CD4-positive, alpha-beta memory T cell (primary cell): ENCODE measurements at regions not wholly inside any gene's neighbourhood (a gene's known extent, or its start where the extent isn't known, plus 50 kb on each side); places are given as distances from the start of the nearest gene placed in this dataset.

Source experiments
- CTCF ChIA-PET: fragments of 350-600 bp; sonication (Branson Sonifier 250); formaldehyde crosslinking; loops from one replicate; lab custom pipeline; 2021; ENCODE audit warnings: inconsistent platforms; ENCODE audit not compliant: partially characterized antibody; lab: Charles Lee
- POLR2A ChIA-PET: fragments of 350-600 bp; sonication (Branson Sonifier 250); formaldehyde crosslinking; loops from one replicate; lab custom pipeline; 2021; ENCODE audit not compliant: partially characterized antibody; lab: Charles Lee
- DNase-seq, 5 donors: peaks; one replicate each; pipeline versions ENCODE4 v3.0.0 to v3.0.0-alpha.2; 2020 to 2022; ENCODE audit warnings: mixed read lengths in 1 of 5
- H3K27ac ChIP-seq: one replicate; pipeline ENCODE4 v1.7.0; 2013; ENCODE audit warnings: low read depth, low read length
- H3K27me3 ChIP-seq: 2 replicates; pipeline ENCODE4 v1.7.0; 2013; ENCODE audit warnings: mild to moderate bottlenecking, low read length, moderate library complexity; ENCODE audit not compliant: insufficient read depth
- H3K36me3 ChIP-seq: 2 replicates; pipeline ENCODE4 v1.7.0; 2013; ENCODE audit warnings: mild to moderate bottlenecking, low read length, moderate library complexity; ENCODE audit not compliant: insufficient read depth
- H3K4me1 ChIP-seq: 2 replicates; pipeline ENCODE4 v1.7.0; 2013; ENCODE audit warnings: mild to moderate bottlenecking, low read length, moderate library complexity; ENCODE audit not compliant: insufficient read depth
- H3K4me3 ChIP-seq, 2 donors: one replicate each; pipeline ENCODE4 v1.7.0; 2013; ENCODE audit warnings: low read length in 2 of 2, mild to moderate bottlenecking in 1 of 2
- H3K9me3 ChIP-seq, 2 donors: one replicate each; pipeline ENCODE4 v1.7.0; 2013; ENCODE audit warnings: low read length in 2 of 2, control low read depth in 1 of 2; ENCODE audit not compliant: control insufficient read depth in 1 of 2
- H3K27ac Mint-ChIP-seq, 7 donors: one replicate each; pipeline ENCODE4 v1.8.0; 2020 to 2021; ENCODE audit warnings: mixed read lengths in 7 of 7, mild to moderate bottlenecking in 6 of 7, inconsistent platforms in 3 of 7, moderate library complexity in 3 of 7
- H3K27me3 Mint-ChIP-seq, 2 donors: one replicate each; pipeline ENCODE4 v1.8.0; 2020 to 2021; ENCODE audit warnings: mixed read lengths in 2 of 2
- H3K36me3 Mint-ChIP-seq, 2 donors: one replicate each; pipeline ENCODE4 v1.8.0; 2020 to 2021; ENCODE audit warnings: mixed read lengths in 2 of 2, inconsistent platforms in 1 of 2, mild to moderate bottlenecking in 1 of 2
- H3K4me1 Mint-ChIP-seq, 4 donors: one replicate each; pipeline ENCODE4 v1.8.0; 2020 to 2021; ENCODE audit warnings: mixed read lengths in 4 of 4, mild to moderate bottlenecking in 1 of 4
- H3K4me3 Mint-ChIP-seq, 8 donors: one replicate each; pipeline ENCODE4 v1.8.0; 2020 to 2021; ENCODE audit warnings: mixed read lengths in 8 of 8, mild to moderate bottlenecking in 7 of 8, moderate library complexity in 6 of 8, inconsistent platforms in 3 of 8
- H3K9me3 Mint-ChIP-seq, 8 donors: one replicate each; pipeline ENCODE4 v1.8.0; 2020 to 2021; ENCODE audit warnings: mixed read lengths in 8 of 8, mild to moderate bottlenecking in 5 of 8, inconsistent platforms in 3 of 8, moderate library complexity in 1 of 8
- intact Hi-C: fragments of 100-400 bp; cut with micrococcal nuclease; formaldehyde crosslinking; loops from one replicate; pipeline ENCODE4 v1.15.1; 2023

- Mint-ChIP-seq H3K27me3 (no peaks in the 10 kb centered on the region), H3K4me3 (no peak overlapping the region), H3K4me1 (peaks cover 0 to 1% (median 0%) of the 10 kb centered on the region in 4 donors), H3K36me3 (no peaks in the 10 kb centered on the region), H3K27ac (no peak overlapping the region), H3K9me3 (peaks cover 0 to 2% (median 0%) of the 10 kb centered on the region in 8 donors)
- CTCF ChIA-PET = no interaction called here
- Histone ChIP-seq H3K27me3 (no peaks in the 10 kb centered on the region), H3K27ac (no peak overlapping the region), H3K4me3 (no peak overlapping the region), H3K4me1 (no peaks in the 10 kb centered on the region), H3K9me3 (no peaks in the 10 kb centered on the region), H3K36me3 (no peaks in the 10 kb centered on the region)
- intact Hi-C loops = no loop called here
- no peak for DNase-seq
- POLR2A ChIA-PET = no interaction called here
These were observed 259.9 kb downstream of the SKIDA1 start for GRCh38 chr10:21265622-21266021.

GRCh38 chr10:21264271-21264670, 261.2 kb downstream of the SKIDA1 start:
- CTCF ChIA-PET = no interaction called here
- Histone ChIP-seq H3K27me3 (no peaks in the 10 kb centered on the region), H3K4me1 (no peaks in the 10 kb centered on the region), H3K9me3 (no peaks in the 10 kb centered on the region), H3K27ac (no peak overlapping the region), H3K36me3 (no peaks in the 10 kb centered on the region), H3K4me3 (no peak overlapping the region)
- no peaks in the 10 kb centered on the region for H3K27me3 Mint-ChIP-seq
- POLR2A ChIA-PET = no interaction called here
- no peak overlapping the region for H3K27ac Mint-ChIP-seq
- intact Hi-C loops = no loop called here
- H3K4me1 Mint-ChIP-seq = peaks cover 0 to 1% (median 0%) of the 10 kb centered on the region in 4 donors
- H3K9me3 Mint-ChIP-seq = peaks cover 0 to 2% (median 0%) of the 10 kb centered on the region in 8 donors
- no peak overlapping the region for H3K4me3 Mint-ChIP-seq
- no peak for DNase-seq
- H3K36me3 Mint-ChIP-seq = no peaks in the 10 kb centered on the region

GRCh38 chr10:21263839-21264238, 261.6 kb downstream of the SKIDA1 start:
- no peak overlapping the region for H3K4me3 Mint-ChIP-seq
- no peaks in the 10 kb centered on the region for H3K36me3 Mint-ChIP-seq
- H3K27me3 ChIP-seq = no peaks in the 10 kb centered on the region
- ChIA-PET CTCF (interaction anchor here (0.5 kb wide), 1 partner anchor 16 kb away, joined by 3 read pairs; no protein-coding TSS in a partner anchor), POLR2A (no interaction called here)
- H3K27ac ChIP-seq = no peak overlapping the region
- no peak for DNase-seq
- H3K27me3 Mint-ChIP-seq = no peaks in the 10 kb centered on the region
- H3K4me1 ChIP-seq = no peaks in the 10 kb centered on the region
- H3K36me3 ChIP-seq = no peaks in the 10 kb centered on the region
- H3K27ac Mint-ChIP-seq = no peak overlapping the region
- intact Hi-C loops = no loop called here
- H3K9me3 Mint-ChIP-seq = peaks cover 0 to 2% (median 0%) of the 10 kb centered on the region in 8 donors
- H3K9me3 ChIP-seq = no peaks in the 10 kb centered on the region
- no peak overlapping the region for H3K4me3 ChIP-seq
- H3K4me1 Mint-ChIP-seq = peaks cover 0 to 1% (median 0%) of the 10 kb centered on the region in 4 donors

GRCh38 chr10:21263263-21263803, 262.1 kb downstream of the SKIDA1 start:
- Mint-ChIP-seq H3K4me3 (no peak overlapping the region), H3K27ac (no peak overlapping the region), H3K27me3 (no peaks in the 10 kb centered on the region), H3K9me3 (peaks cover 0 to 2% (median 0%) of the 10 kb centered on the region in 8 donors), H3K36me3 (no peaks in the 10 kb centered on the region), H3K4me1 (peaks cover 0 to 1% (median 0%) of the 10 kb centered on the region in 4 donors)
- no peaks in the 10 kb centered on the region for H3K27me3 ChIP-seq
- POLR2A ChIA-PET = no interaction called here
- no peaks in the 10 kb centered on the region for H3K9me3 ChIP-seq
- no peak overlapping the region for H3K4me3 ChIP-seq
- no peak overlapping the region for H3K27ac ChIP-seq
- no peak for DNase-seq
- CTCF ChIA-PET = interaction anchor here (0.5 kb wide), 1 partner anchor 17 kb away, joined by 3 read pairs; no protein-coding TSS in a partner anchor
- intact Hi-C loops = no loop called here
- H3K36me3 ChIP-seq = no peaks in the 10 kb centered on the region
- no peaks in the 10 kb centered on the region for H3K4me1 ChIP-seq

- no peaks in the 10 kb centered on the region for H3K36me3 Mint-ChIP-seq
- H3K36me3 ChIP-seq = no peaks in the 10 kb centered on the region
- POLR2A ChIA-PET = no interaction called here
- H3K4me1 ChIP-seq = no peaks in the 10 kb centered on the region
- no peaks in the 10 kb centered on the region for H3K27me3 Mint-ChIP-seq
- H3K27me3 ChIP-seq = no peaks in the 10 kb centered on the region
- CTCF ChIA-PET = no interaction called here
- H3K27ac Mint-ChIP-seq = no peak overlapping the region
- no peak overlapping the region for H3K4me3 Mint-ChIP-seq
- H3K9me3 ChIP-seq = no peaks in the 10 kb centered on the region
- intact Hi-C loops = no loop called here
- peaks cover 0 to 2% (median 0%) of the 10 kb centered on the region in 8 donors for H3K9me3 Mint-ChIP-seq
- H3K27ac ChIP-seq = no peak overlapping the region
- peaks cover 0 to 1% (median 0%) of the 10 kb centered on the region in 4 donors for H3K4me1 Mint-ChIP-seq
- no peak overlapping the region for H3K4me3 ChIP-seq
- no peak for DNase-seq
These were observed 263.6 kb downstream of the SKIDA1 start for GRCh38 chr10:21261842-21262294.

GRCh38 chr10:21260506-21261149, 264.9 kb downstream of the SKIDA1 start:
- Histone ChIP-seq H3K36me3 (no peaks in the 10 kb centered on the region), H3K9me3 (no peaks in the 10 kb centered on the region), H3K4me3 (no peak overlapping the region), H3K27me3 (no peaks in the 10 kb centered on the region), H3K4me1 (no peaks in the 10 kb centered on the region), H3K27ac (no peak overlapping the region)
- intact Hi-C loops = no loop called here
- no peak overlapping the region for H3K4me3 Mint-ChIP-seq
- DNase-seq = no peak
- POLR2A ChIA-PET = no interaction called here
- CTCF ChIA-PET = no interaction called here
- no peaks in the 10 kb centered on the region for H3K36me3 Mint-ChIP-seq
- no peak overlapping the region for H3K27ac Mint-ChIP-seq
- peaks cover 0 to 2% (median 0%) of the 10 kb centered on the region in 8 donors for H3K9me3 Mint-ChIP-seq
- H3K4me1 Mint-ChIP-seq = peaks cover 0 to 1% (median 0%) of the 10 kb centered on the region in 4 donors
- H3K27me3 Mint-ChIP-seq = no peaks in the 10 kb centered on the region

- no peaks in the 10 kb centered on the region for H3K36me3 Mint-ChIP-seq
- H3K27me3 Mint-ChIP-seq = no peaks in the 10 kb centered on the region
- Histone ChIP-seq H3K27ac (no peak overlapping the region), H3K4me1 (no peaks in the 10 kb centered on the region), H3K4me3 (no peak overlapping the region), H3K27me3 (no peaks in the 10 kb centered on the region), H3K9me3 (no peaks in the 10 kb centered on the region), H3K36me3 (no peaks in the 10 kb centered on the region)
- peaks cover 0 to 2% (median 0%) of the 10 kb centered on the region in 8 donors for H3K9me3 Mint-ChIP-seq
- no peak overlapping the region for H3K4me3 Mint-ChIP-seq
- H3K4me1 Mint-ChIP-seq = peaks cover 0 to 1% (median 0%) of the 10 kb centered on the region in 4 donors
- no peak overlapping the region for H3K27ac Mint-ChIP-seq
- intact Hi-C loops = no loop called here
- POLR2A ChIA-PET = no interaction called here
- CTCF ChIA-PET = no interaction called here
- no peak for DNase-seq
These were observed 265.4 kb downstream of the SKIDA1 start for GRCh38 chr10:21260066-21260465.
